Activated CD8-positive, alpha-beta T cell treated with anti-CD3 and anti-CD28 coated beads for 36 hours (primary cell): ENCODE measurements at regions not wholly inside any gene's neighbourhood (a gene's known extent, or its start where the extent isn't known, plus 50 kb on each side); places are given as distances from the start of the nearest gene placed in this dataset.

ENCODE experiments used
- ATAC-seq: fragments of 200-7000 bp; cut with Tn5 transposase; one replicate; pipeline ENCODE4 v1.10.0; 2021; ENCODE audit warnings: mild to moderate bottlenecking, moderate library complexity
- CTCF ChIA-PET: fragments of 350-600 bp; sonication (Branson Sonifier 250); formaldehyde crosslinking; loops from one replicate; lab custom pipeline; 2021; ENCODE audit warnings: antibody characterized with exemption; lab: Charles Lee
- POLR2A ChIA-PET: fragments of 350-600 bp; sonication (Branson Sonifier 250); formaldehyde crosslinking; loops from one replicate; lab custom pipeline; 2021; ENCODE audit warnings: antibody characterized with exemption; lab: Charles Lee
- DNase-seq: peaks from one replicate; pipeline ENCODE4 v3.0.0-alpha.2; 2020
- H3K27ac Mint-ChIP-seq: one replicate; pipeline ENCODE4 v1.8.0; 2021; ENCODE audit warnings: mild to moderate bottlenecking, mixed read lengths
- H3K27me3 Mint-ChIP-seq: one replicate; pipeline ENCODE4 v1.8.0; 2021; ENCODE audit warnings: mixed read lengths
- H3K36me3 Mint-ChIP-seq: one replicate; pipeline ENCODE4 v1.8.0; 2021; ENCODE audit warnings: low read depth, mixed read lengths
- H3K4me1 Mint-ChIP-seq: one replicate; pipeline ENCODE4 v1.8.0; 2021; ENCODE audit warnings: low read depth, mixed read lengths
- H3K4me3 Mint-ChIP-seq: one replicate; pipeline ENCODE4 v1.8.0; 2021; ENCODE audit warnings: mild to moderate bottlenecking, moderate library complexity, mixed read lengths
- H3K9me3 Mint-ChIP-seq: one replicate; pipeline ENCODE4 v1.8.0; 2021; ENCODE audit warnings: mixed read lengths
- intact Hi-C: fragments of 100-400 bp; cut with micrococcal nuclease; formaldehyde crosslinking; loops from one replicate; pipeline ENCODE4 v1.10.0; 2022
- TF ChIP-seq, protein P1 (sequence below): fragments of 200-600 bp; IDR thresholded peaks from one replicate; pipeline ENCODE4 v1.8.0; 2022; ENCODE audit warnings: antibody characterized with exemption, mild to moderate bottlenecking

DNA sequence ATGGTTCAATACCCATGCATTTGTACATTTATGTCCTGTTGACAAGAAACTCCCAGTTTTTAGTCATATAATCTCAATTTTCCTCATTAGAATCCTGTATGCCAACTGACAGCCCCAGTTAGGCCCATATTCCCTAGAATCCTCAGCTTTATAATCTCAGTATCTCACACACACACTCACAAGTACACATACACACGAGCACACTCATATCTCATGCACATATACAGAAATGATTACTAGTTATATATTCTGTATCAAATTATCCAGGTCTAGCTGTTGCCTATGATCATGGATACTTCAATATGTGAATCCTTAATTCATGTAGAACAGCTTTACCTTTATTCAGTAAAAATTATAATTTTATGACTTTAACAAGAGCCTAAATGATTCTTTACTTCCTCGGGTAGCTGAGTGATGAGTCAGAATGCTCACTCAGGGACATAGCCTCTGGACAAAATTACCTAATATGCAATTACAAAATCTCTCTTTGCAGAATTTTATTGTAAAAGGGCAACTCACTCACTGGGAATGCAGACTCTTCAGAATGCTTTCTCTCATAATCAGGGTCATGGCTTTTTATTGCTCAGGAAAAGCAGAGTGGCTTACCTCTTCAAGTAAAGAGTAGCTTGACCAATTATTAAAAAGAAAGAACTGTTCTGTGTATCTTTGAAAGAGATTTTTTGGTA lies 193.6 kb upstream of the PIK3C3 start:
- ChIA-PET CTCF (no interaction called here), POLR2A (interaction anchor here (1.3 kb wide), 1 partner anchor 8 kb away, joined by 4 read pairs; no protein-coding TSS in a partner anchor)
- no peaks in the 10 kb centered on the region for H3K36me3 Mint-ChIP-seq
- no peaks in the 10 kb centered on the region for H3K4me1 Mint-ChIP-seq
- H3K4me3 Mint-ChIP-seq: no peak overlapping the region
- TF ChIP-seq, protein P1, sequence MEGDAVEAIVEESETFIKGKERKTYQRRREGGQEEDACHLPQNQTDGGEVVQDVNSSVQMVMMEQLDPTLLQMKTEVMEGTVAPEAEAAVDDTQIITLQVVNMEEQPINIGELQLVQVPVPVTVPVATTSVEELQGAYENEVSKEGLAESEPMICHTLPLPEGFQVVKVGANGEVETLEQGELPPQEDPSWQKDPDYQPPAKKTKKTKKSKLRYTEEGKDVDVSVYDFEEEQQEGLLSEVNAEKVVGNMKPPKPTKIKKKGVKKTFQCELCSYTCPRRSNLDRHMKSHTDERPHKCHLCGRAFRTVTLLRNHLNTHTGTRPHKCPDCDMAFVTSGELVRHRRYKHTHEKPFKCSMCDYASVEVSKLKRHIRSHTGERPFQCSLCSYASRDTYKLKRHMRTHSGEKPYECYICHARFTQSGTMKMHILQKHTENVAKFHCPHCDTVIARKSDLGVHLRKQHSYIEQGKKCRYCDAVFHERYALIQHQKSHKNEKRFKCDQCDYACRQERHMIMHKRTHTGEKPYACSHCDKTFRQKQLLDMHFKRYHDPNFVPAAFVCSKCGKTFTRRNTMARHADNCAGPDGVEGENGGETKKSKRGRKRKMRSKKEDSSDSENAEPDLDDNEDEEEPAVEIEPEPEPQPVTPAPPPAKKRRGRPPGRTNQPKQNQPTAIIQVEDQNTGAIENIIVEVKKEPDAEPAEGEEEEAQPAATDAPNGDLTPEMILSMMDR: no peak
- ATAC-seq (no peak), DNase-seq (no peak)
- no peak overlapping the region for H3K27ac Mint-ChIP-seq
- intact Hi-C loops: loop anchor here (5.0 kb wide), 1 partner anchor 51 kb away; no protein-coding TSS in a partner anchor
- H3K9me3 Mint-ChIP-seq: no peaks in the 10 kb centered on the region
- H3K27me3 Mint-ChIP-seq: peaks cover 3% of the 10 kb centered on the region

DNA sequence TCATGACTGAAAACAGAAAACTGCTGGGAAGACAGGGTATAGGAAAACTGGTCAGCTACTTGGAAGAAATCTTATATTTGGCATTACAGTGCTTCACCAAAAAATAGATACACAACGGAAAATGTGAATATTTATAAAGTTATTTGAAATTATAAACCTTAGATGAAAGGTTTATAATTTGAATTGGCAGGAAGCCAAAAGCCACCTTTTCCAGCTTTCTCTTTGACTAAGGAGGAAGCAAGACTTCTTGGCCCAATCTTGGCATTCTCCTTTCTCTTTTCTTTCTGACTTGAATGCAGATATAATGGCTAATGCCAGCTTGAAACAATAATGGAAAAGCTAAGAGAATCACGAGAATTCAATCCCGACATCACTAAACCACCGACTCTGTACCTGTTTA lies 196.5 kb upstream of the PIK3C3 start:
- ChIA-PET POLR2A (no interaction called here), CTCF (no interaction called here)
- no peaks in the 10 kb centered on the region for H3K4me1 Mint-ChIP-seq
- no peaks in the 10 kb centered on the region for H3K9me3 Mint-ChIP-seq
- intact Hi-C loops: no loop called here
- TF ChIP-seq, protein P1: no peak
- no peaks in the 10 kb centered on the region for H3K36me3 Mint-ChIP-seq
- no peak overlapping the region for H3K27ac Mint-ChIP-seq
- H3K4me3 Mint-ChIP-seq: no peak overlapping the region
- peaks cover 3% of the 10 kb centered on the region for H3K27me3 Mint-ChIP-seq
- DNase-seq (no peak), ATAC-seq (no peak)

DNA sequence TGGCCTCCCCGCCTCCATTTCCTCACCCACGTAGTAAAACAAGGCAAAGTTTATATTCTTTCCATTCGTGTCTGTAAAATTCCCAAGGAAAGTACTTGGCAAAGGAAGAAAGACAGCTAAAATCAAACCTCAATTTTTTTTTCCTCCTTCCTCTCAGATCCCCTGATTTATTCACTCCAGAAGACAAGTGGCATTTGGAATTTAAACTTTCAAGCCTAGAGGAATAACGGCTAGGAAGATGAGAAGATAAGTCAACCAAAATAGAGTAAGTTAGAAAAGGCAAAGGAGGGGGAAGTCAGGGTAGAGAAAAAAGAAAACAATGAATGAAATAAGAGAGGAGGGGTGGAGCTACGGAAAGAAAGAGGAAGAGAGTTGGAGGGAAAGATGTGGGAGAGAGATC lies 198.9 kb upstream of the PIK3C3 start:
- no peak overlapping the region for H3K4me3 Mint-ChIP-seq
- intact Hi-C loops: no loop called here
- no peaks in the 10 kb centered on the region for H3K9me3 Mint-ChIP-seq
- TF ChIP-seq, protein P1: no peak
- no peaks in the 10 kb centered on the region for H3K36me3 Mint-ChIP-seq
- POLR2A ChIA-PET: no interaction called here
- DNase-seq (no peak), ATAC-seq (no peak)
- no peaks in the 10 kb centered on the region for H3K4me1 Mint-ChIP-seq
- H3K27ac Mint-ChIP-seq: no peak overlapping the region
- CTCF ChIA-PET: no interaction called here
- H3K27me3 Mint-ChIP-seq: no peaks in the 10 kb centered on the region

DNA sequence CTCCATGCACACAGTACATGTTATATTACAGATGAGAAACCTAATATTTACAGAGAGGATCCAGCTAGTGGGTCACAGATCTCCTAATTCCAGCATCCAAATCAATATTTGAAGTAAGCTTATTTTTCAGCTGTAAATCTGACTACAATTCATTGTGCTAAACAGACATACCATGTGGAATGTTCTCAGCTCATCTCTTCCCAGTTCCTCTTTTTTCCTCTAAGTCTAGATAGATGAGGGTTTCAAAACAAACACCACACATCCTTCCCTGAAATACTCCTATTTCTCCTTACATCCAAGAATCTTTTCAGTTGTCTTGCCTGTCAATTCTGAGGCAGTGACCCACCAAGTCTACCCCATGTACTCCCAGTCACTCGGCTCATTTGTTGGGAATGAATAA lies 200.7 kb upstream of the PIK3C3 start:
- Mint-ChIP-seq H3K4me1 (no peaks in the 10 kb centered on the region), H3K27ac (no peak overlapping the region), H3K9me3 (no peaks in the 10 kb centered on the region), H3K4me3 (no peak overlapping the region), H3K27me3 (no peaks in the 10 kb centered on the region), H3K36me3 (no peaks in the 10 kb centered on the region)
- POLR2A ChIA-PET: no interaction called here
- TF ChIP-seq, protein P1: no peak
- CTCF ChIA-PET: interaction anchor here (0.7 kb wide), 1 partner anchor 9 kb away, joined by 3 read pairs; no protein-coding TSS in a partner anchor
- intact Hi-C loops: no loop called here
- DNase-seq (no peak), ATAC-seq (no peak)

DNA sequence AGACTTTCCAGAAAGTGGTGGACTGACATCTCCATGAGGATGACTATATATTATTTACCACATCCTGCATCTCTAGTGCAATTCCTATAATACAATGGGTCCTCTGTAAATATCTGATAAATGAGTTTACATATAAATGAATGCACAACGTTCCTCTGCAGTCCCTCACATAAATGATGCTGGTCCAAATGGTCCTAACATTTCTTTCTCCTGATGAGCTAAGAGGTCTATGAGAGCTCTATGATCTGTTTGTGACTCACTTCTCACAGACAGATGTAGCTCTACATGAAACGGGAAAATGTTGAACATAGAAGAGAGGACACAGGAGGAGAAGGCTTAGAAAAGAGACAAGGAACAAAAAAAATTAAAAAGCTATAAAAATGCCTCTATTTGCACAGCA lies 201.2 kb upstream of the PIK3C3 start:
- intact Hi-C loops: no loop called here
- CTCF ChIA-PET: interaction anchor here (0.7 to 1.5 kb wide), 2 partner anchors 8 to 18 kb away, joined by 3 read pairs; no protein-coding TSS in a partner anchor
- ATAC-seq (no peak), DNase-seq (no peak)
- POLR2A ChIA-PET: no interaction called here
- TF ChIP-seq, protein P1: no peak
- Mint-ChIP-seq H3K9me3 (no peaks in the 10 kb centered on the region), H3K27me3 (no peaks in the 10 kb centered on the region), H3K27ac (no peak overlapping the region), H3K4me1 (no peaks in the 10 kb centered on the region), H3K36me3 (no peaks in the 10 kb centered on the region), H3K4me3 (no peak overlapping the region)
